Keratinocyte (primary cell): ENCODE measurements at regions not wholly inside any gene's neighbourhood (a gene's known extent, or its start where the extent isn't known, plus 50 kb on each side); places are given as distances from the start of the nearest gene placed in this dataset.

Source experiments
- CTCF ChIP-seq, 3 experiments: IDR thresholded peaks in 1 of 3; conservative IDR thresholded peaks in 1 of 3; optimal IDR thresholded peaks in 1 of 3; 2 replicates in 2 of 3; 3 replicates in 1 of 3; pipeline versions ENCODE3 to v1.5.1; 2011; ENCODE audit warnings: low read length in 3 of 3, mild to moderate bottlenecking in 3 of 3, moderate library complexity in 2 of 3, control low read depth in 1 of 3, inconsistent platforms in 1 of 3; ENCODE audit not compliant: insufficient read depth in 2 of 3; ENCODE audit errors: extremely low read depth in 1 of 3
- EZH2 ChIP-seq: IDR thresholded peaks from one replicate; pipeline ENCODE4 v1.6.1; 2012; ENCODE audit warnings: inconsistent platforms, mild to moderate bottlenecking, low read length, moderate library complexity

GRCh38 chr10:1847361-1847760, 110.0 kb upstream of the ADARB2 start:
- no peak for TF ChIP-seq CTCF (optimal IDR thresholded peaks at IDR 0.05 in 1 of 3, IDR thresholded peaks at IDR 0.05 in 1 of 3, conservative IDR thresholded peaks at IDR 0.05 in 1 of 3; ENCODE audit: extremely low read depth in 1 of 3, insufficient read depth in 2 of 3, low read length in 3 of 3)
- TF ChIP-seq EZH2, result no peak
